HepG2 (cell line): ENCODE measurements at regions not wholly inside any gene's neighbourhood (a gene's known extent, or its start where the extent isn't known, plus 50 kb on each side); places are given as distances from the start of the nearest gene placed in this dataset.

Experiments used
- BRF2 ChIP-seq: sonication (generic); formaldehyde crosslinking; IDR thresholded peaks from 2 replicates; pipeline ENCODE4 v1.8.1; 2022; ENCODE audit warnings: mild to moderate bottlenecking, missing genetic modification reagents
- CTCF ChIP-seq: sonication (generic); formaldehyde crosslinking; IDR thresholded peaks from 2 replicates; pipeline ENCODE4 v1.5.0; 2020; ENCODE audit warnings: mild to moderate bottlenecking, missing genetic modification reagents, moderate library complexity
- ELF1 ChIP-seq: sonication (generic); formaldehyde crosslinking; IDR thresholded peaks from 2 replicates; pipeline ENCODE4 v1.4.0; 2020; ENCODE audit warnings: missing genetic modification reagents
- MAFG ChIP-seq: sonication (generic); formaldehyde crosslinking; IDR thresholded peaks from 2 replicates; pipeline ENCODE4 v1.5.1; 2020; ENCODE audit warnings: mild to moderate bottlenecking, missing genetic modification reagents
- TSC22D2 ChIP-seq: sonication (generic); formaldehyde crosslinking; IDR thresholded peaks from 2 replicates; pipeline ENCODE4 v1.5.1; 2020; ENCODE audit warnings: missing genetic modification reagents, mild to moderate bottlenecking, borderline replicate concordance
- ZBTB44 ChIP-seq: sonication (generic); formaldehyde crosslinking; IDR thresholded peaks from 2 replicates; pipeline ENCODE4 v1.4.0; 2020; ENCODE audit warnings: missing genetic modification reagents
- ZNF7 ChIP-seq: IDR thresholded peaks from 2 replicates; pipeline ENCODE4 v1.6.1; 2016; ENCODE audit warnings: missing biosample characterization, missing genetic modification reagents
- ZNF777 ChIP-seq: sonication (generic); formaldehyde crosslinking; IDR thresholded peaks from 2 replicates; pipeline ENCODE4 v1.4.0; 2020; ENCODE audit warnings: missing genetic modification reagents

- TF ChIP-seq ZBTB44 (CRISPR knock-in tag) (no peak), TSC22D2 (no peak), ELF1 (no peak), CTCF (CRISPR knock-in tag) (no peak), ZNF7 (CRISPR knock-in tag) (no peak), BRF2 (CRISPR knock-in tag) (no peak), MAFG (no peak), ZNF777 (CRISPR knock-in tag) (no peak)
These were observed 267.3 kb downstream of the TTC8 start for GRCh38 chr14:89091781-89092180.
